A549 (cell line): ENCODE measurements at regions not wholly inside any gene's neighbourhood (a gene's known extent, or its start where the extent isn't known, plus 50 kb on each side); places are given as distances from the start of the nearest gene placed in this dataset.

Experiments used
- ATAC-seq, 2 experiments: fragments of 200-7000 bp in 1 of 2; fragments of >200 bp in 1 of 2; cut with Nextera tagmentation in 1 of 2; cut with Tn5 transposase in 1 of 2; 3 replicates each; pipeline versions ENCODE4 v1.8.0 to v1.9.1; 2018 to 2020; ENCODE audit warnings: mild to moderate bottlenecking in 1 of 2, moderate library complexity in 1 of 2
- CTCF ChIA-PET: fragments of 300-600 bp; sonication (Branson Sonifier 250); formaldehyde crosslinking; extraction: SDS; loops from one replicate; lab custom pipeline; 2021; ENCODE audit warnings: antibody characterized with exemption, inconsistent platforms; lab: Yijun Ruan, JAX
- POLR2A ChIA-PET: fragments of 350-600 bp; formaldehyde crosslinking; extraction: SDS; loops from one replicate; lab custom pipeline; 2021; ENCODE audit warnings: antibody characterized with exemption, inconsistent platforms; lab: Yijun Ruan, JAX
- DNase-seq, 2 experiments: peaks; one replicate each; pipeline versions ENCODE4 v3.0.0 to v3.0.0-alpha.2; 2011 to 2016; ENCODE audit warnings: low read depth in 1 of 2, low spot score in 1 of 2
- FAIRE-seq: peaks from 2 replicates; lab custom pipeline; 2011; peaks lifted over from hg19 to GRCh38; lab: Jason Lieb, UNC
- H3K27ac ChIP-seq, 2 experiments: fragments of >200 bp; sonication (Bioruptor Twin); formaldehyde crosslinking; 3 replicates each; pipeline ENCODE4 v1.5.1; 2016 to 2017
- H3K4me1 ChIP-seq: fragments of >200 bp; sonication (Bioruptor Twin); formaldehyde crosslinking; 3 replicates; pipeline ENCODE4 v1.6.1; 2016
- H3K4me2 ChIP-seq: fragments of >200 bp; sonication (Bioruptor Twin); formaldehyde crosslinking; 3 replicates; pipeline ENCODE4 v1.6.1; 2016
- H3K4me3 ChIP-seq: fragments of >200 bp; sonication (Bioruptor Twin); formaldehyde crosslinking; 3 replicates; pipeline ENCODE4 v1.5.1; 2016
- H3K9me3 ChIP-seq: fragments of >200 bp; sonication (Bioruptor Twin); formaldehyde crosslinking; 3 replicates; pipeline ENCODE4 v1.6.1; 2016
- CBX8 ChIP-seq: fragments of 200-600 bp; sonication (generic); IDR thresholded peaks from 2 replicates; pipeline ENCODE4 v1.6.1; 2016
- CEBPB ChIP-seq, 2 experiments: fragments of >200 bp in 1 of 2; sonication (Bioruptor Twin) in 1 of 2; formaldehyde crosslinking in 1 of 2; IDR thresholded peaks; 2 replicates each; pipeline ENCODE4 v1.6.1; 2012 to 2016
- CHD2 ChIP-seq: fragments of 150-350 bp; IDR thresholded peaks from 2 replicates; pipeline ENCODE4 v1.6.1; 2014; ENCODE audit warnings: low read length; ENCODE audit not compliant: partially characterized antibody
- CHD4 ChIP-seq: fragments of 200-600 bp; sonication (generic); IDR thresholded peaks from 2 replicates; pipeline ENCODE4 v1.6.1; 2016; ENCODE audit warnings: antibody characterized with exemption, mild to moderate bottlenecking, borderline replicate concordance
- CTCF ChIP-seq: fragments of >200 bp; sonication (Bioruptor Twin); formaldehyde crosslinking; IDR thresholded peaks from 3 replicates; pipeline ENCODE4 v1.5.1; 2016
- EHF ChIP-seq: fragments of 250-450 bp; sonication (Bioruptor Pico); IDR thresholded peaks from 2 replicates; pipeline ENCODE4 v1.5.0; 2020; ENCODE audit warnings: mild to moderate bottlenecking
- EHMT2 ChIP-seq: fragments of 200-600 bp; sonication (generic); IDR thresholded peaks from 2 replicates; pipeline ENCODE4 v1.6.1; 2016; ENCODE audit warnings: antibody characterized with exemption, low read depth, mild to moderate bottlenecking, moderate library complexity
- EP300 ChIP-seq, 2 experiments: fragments of >200 bp; sonication (Bioruptor Twin); formaldehyde crosslinking; IDR thresholded peaks; 2 replicates in 1 of 2; 3 replicates in 1 of 2; pipeline ENCODE4 v1.6.1; 2016 to 2017
- FOSB ChIP-seq: fragments of 250-450 bp; sonication (Bioruptor Pico); IDR thresholded peaks from 2 replicates; pipeline ENCODE4 v1.5.0; 2020; ENCODE audit warnings: mild to moderate bottlenecking, moderate library complexity
- FOXS1 ChIP-seq: fragments of 250-450 bp; sonication (Bioruptor Pico); IDR thresholded peaks from 2 replicates; pipeline ENCODE4 v1.5.0; 2020; ENCODE audit warnings: mild to moderate bottlenecking, moderate library complexity
- HEYL ChIP-seq: fragments of 250-450 bp; sonication (Bioruptor Pico); IDR thresholded peaks from 2 replicates; pipeline ENCODE4 v1.8.0; 2021; ENCODE audit warnings: mild to moderate bottlenecking, moderate library complexity
- HMGXB4 ChIP-seq: fragments of 250-450 bp; sonication (Bioruptor Pico); IDR thresholded peaks from 2 replicates; pipeline ENCODE4 v1.5.0; 2021; ENCODE audit warnings: mild to moderate bottlenecking, moderate library complexity, borderline replicate concordance
- JUN ChIP-seq, 2 experiments: fragments of >200 bp; sonication (Bioruptor Twin); formaldehyde crosslinking; IDR thresholded peaks; 2 replicates in 1 of 2; 3 replicates in 1 of 2; pipeline ENCODE4 v1.6.1; 2016 to 2017
- MYC ChIP-seq: IDR thresholded peaks from 2 replicates; pipeline ENCODE4 v1.6.1; 2012; ENCODE audit warnings: mild to moderate bottlenecking, inconsistent platforms, low read length, improper control_type of control experiment, borderline replicate concordance
- NFE2L2 ChIP-seq: fragments of 150-350 bp; conservative IDR thresholded peaks from 2 replicates; pipeline ENCODE4 v1.6.1; 2014; ENCODE audit warnings: low read length
- NR3C1 ChIP-seq: fragments of >200 bp; sonication (Bioruptor Twin); formaldehyde crosslinking; IDR thresholded peaks from 3 replicates; pipeline ENCODE4 v1.6.1; 2017
- POLR2A ChIP-seq: IDR thresholded peaks from 2 replicates; pipeline ENCODE4 v1.6.1; 2012; ENCODE audit warnings: mild to moderate bottlenecking, low read length
- RAD21 ChIP-seq, 2 experiments: fragments of >200 bp in 1 of 2; sonication (Bioruptor Twin) in 1 of 2; formaldehyde crosslinking in 1 of 2; IDR thresholded peaks in 1 of 2; conservative IDR thresholded peaks in 1 of 2; 2 replicates in 1 of 2; 3 replicates in 1 of 2; pipeline ENCODE4 v1.6.1; 2012 to 2018; ENCODE audit warnings: inconsistent platforms in 1 of 2
- RFX5 ChIP-seq: fragments of 450-650 bp; IDR thresholded peaks from 2 replicates; pipeline ENCODE4 v1.7.1; 2014; ENCODE audit warnings: antibody characterized with exemption, mild to moderate bottlenecking, moderate library complexity
- RNF2 ChIP-seq: fragments of 200-600 bp; sonication (generic); IDR thresholded peaks from 2 replicates; pipeline ENCODE4 v1.6.1; 2016; ENCODE audit warnings: low read depth, mild to moderate bottlenecking, antibody characterized with exemption, moderate library complexity, borderline replicate concordance
- ZNF302 ChIP-seq: fragments of 250-450 bp; sonication (Bioruptor Pico); IDR thresholded peaks from 2 replicates; pipeline ENCODE4 v1.9.0; 2021; ENCODE audit warnings: inconsistent platforms, mild to moderate bottlenecking, moderate library complexity
- WGBS: methylation state at CpG from one replicate; pipeline ENCODE4 v1.1.6; 2017; ENCODE audit errors: missing lambda C conversion rate; 5-methylcytosine and 5-hydroxymethylcytosine counted together

GRCh38 chr2:60641811-60642788 is 88.6 kb upstream of the BCL11A start:
- ChIA-PET CTCF (interaction anchor here (0.6 to 3.0 kb wide), 11 partner anchors 12 to 1879 kb away, joined by 3 to 20 read pairs (median 4); no protein-coding TSS in a partner anchor), POLR2A (no interaction called here)
- no peaks in the 10 kb centered on the region for H3K4me1 ChIP-seq
- H3K27ac ChIP-seq: no peak overlapping the region
- FAIRE-seq (no peak), DNase-seq (peak; percentile 38 to 67), ATAC-seq (peak in 1 of 2 experiments; percentile 87; a peak in 3 of 6 replicates)
- no peak overlapping the region for H3K4me3 ChIP-seq
- WGBS: 2% methylated on average over 6 of the region's 6 CpGs
- H3K4me2 ChIP-seq: no peak overlapping the region
- no peaks in the 10 kb centered on the region for H3K9me3 ChIP-seq
- TF ChIP-seq CHD2 (no peak), EHF (no peak), CTCF (peak; percentile 78), FOSB (CRISPR knock-in tag) (no peak), RAD21 (conservative IDR thresholded peaks at IDR 0.05 in 1 of 2, IDR thresholded peaks at IDR 0.05 in 1 of 2) (peak; percentile 20 to 41; a peak in 3 of 5 replicates), FOXS1 (no peak), RFX5 (no peak), MYC (no peak), JUN (IDR thresholded peaks at IDR 0.05) (no peak), RNF2 (no peak), ZNF302 (no peak), CEBPB (IDR thresholded peaks at IDR 0.05) (no peak)
- TF ChIP-seq, all 56 proteins: peak for 2

- CTCF ChIA-PET: interaction anchor here (1.2 to 3.0 kb wide), 4 partner anchors 10 to 31 kb away, joined by 3 to 20 read pairs (median 10); no protein-coding TSS in a partner anchor
- POLR2A ChIA-PET: no interaction called here
- no peak overlapping the region for H3K27ac ChIP-seq
- no peaks in the 10 kb centered on the region for H3K4me1 ChIP-seq
- ATAC-seq (no peak), DNase-seq (no peak), FAIRE-seq (no peak)
- WGBS: 41% methylated on average over 7 of the region's 7 CpGs
- no peak overlapping the region for H3K4me3 ChIP-seq
- H3K4me2 ChIP-seq: no peak overlapping the region
- no peaks in the 10 kb centered on the region for H3K9me3 ChIP-seq
- TF ChIP-seq POLR2A (no peak), HEYL (CRISPR knock-in tag) (no peak), NFE2L2 (no peak), EP300 (IDR thresholded peaks at IDR 0.05) (no peak), CBX8 (no peak), HMGXB4 (no peak), EHMT2 (no peak), NR3C1 (no peak), CHD4 (no peak)
- TF ChIP-seq, all 56 proteins: peak for 0
Observed at GRCh38 chr2:60643747-60644146, 90.3 kb upstream of the BCL11A start.
